B cell (primary cell): ENCODE measurements at regions not wholly inside any gene's neighbourhood (a gene's known extent, or its start where the extent isn't known, plus 50 kb on each side); places are given as distances from the start of the nearest gene placed in this dataset.

Experiments
- ATAC-seq: fragments of 200-7000 bp; cut with Tn5 transposase; one replicate; pipeline ENCODE4 v1.10.0; 2021; ENCODE audit warnings: low read depth, mild to moderate bottlenecking, moderate number of reproducible peaks, moderate library complexity
- CTCF ChIA-PET: fragments of 350-600 bp; sonication (Branson Sonifier 250); formaldehyde crosslinking; loops from one replicate; lab custom pipeline; 2021; ENCODE audit warnings: antibody characterized with exemption, inconsistent platforms; lab: Charles Lee
- POLR2A ChIA-PET: fragments of 350-600 bp; sonication (Branson Sonifier 250); formaldehyde crosslinking; loops from one replicate; lab custom pipeline; 2021; ENCODE audit warnings: antibody characterized with exemption; lab: Charles Lee
- DNase-seq: peaks from one replicate; pipeline ENCODE4 v3.0.0; 2013
- H2AFZ ChIP-seq: 2 replicates; pipeline ENCODE4 v1.6.1; 2012; ENCODE audit warnings: mild to moderate bottlenecking, low read depth, low read length; ENCODE audit not compliant: insufficient read depth, poor library complexity, severe bottlenecking
- H3K27ac ChIP-seq, 2 donors: 1 replicate in 1 of 2; 2 replicates in 1 of 2; pipeline ENCODE4 v1.5.1; 2012 to 2013; ENCODE audit warnings: low read length in 2 of 2, mild to moderate bottlenecking in 2 of 2, moderate library complexity in 1 of 2
- H3K27me3 ChIP-seq, 4 experiments: fragments of 200-600 bp in 1 of 4; sonication (generic) in 1 of 4; replicated peaks in 1 of 4; 1 replicate in 2 of 4; 2 replicates in 2 of 4; pipeline versions ENCODE4 v1.6.1 to v1.7.0; 2013 to 2016; ENCODE audit warnings: low read length in 3 of 4, mild to moderate bottlenecking in 2 of 4, mixed read lengths in 1 of 4, moderate library complexity in 1 of 4; ENCODE audit not compliant: insufficient read depth in 4 of 4, control insufficient read depth in 3 of 4; ENCODE audit errors: control extremely low read depth in 1 of 4
- H3K36me3 ChIP-seq, 2 experiments: replicated peaks in 1 of 2; 1 replicate in 1 of 2; 2 replicates in 1 of 2; pipeline versions ENCODE4 v1.6.1 to v1.7.1; 2013; ENCODE audit warnings: low read length in 1 of 2; ENCODE audit not compliant: insufficient read depth in 2 of 2, control insufficient read depth in 1 of 2; ENCODE audit errors: control extremely low read depth in 1 of 2, extremely low read depth in 1 of 2
- H3K4me1 ChIP-seq, 2 donors: fragments of 200-600 bp in 1 of 2; sonication (generic) in 1 of 2; 1 replicate in 1 of 2; 2 replicates in 1 of 2; pipeline versions ENCODE4 v1.5.1 to v1.6.1; 2013 to 2017; ENCODE audit warnings: low read length in 2 of 2; ENCODE audit not compliant: control insufficient read depth in 2 of 2, insufficient read depth in 2 of 2
- H3K4me2 ChIP-seq: replicated peaks from 2 replicates; pipeline ENCODE3; 2012; ENCODE audit warnings: mild to moderate bottlenecking, low read depth, low read length; ENCODE audit not compliant: poor library complexity, severe bottlenecking
- H3K4me3 ChIP-seq, 5 experiments: fragments of 200-600 bp in 1 of 5; sonication (generic) in 1 of 5; 1 replicate in 3 of 5; 2 replicates in 2 of 5; pipeline versions ENCODE4 v1.5.1 to v1.7.0; 2011 to 2016; ENCODE audit warnings: low read length in 4 of 5, mild to moderate bottlenecking in 4 of 5, low read depth in 2 of 5, control low read depth in 1 of 5, moderate library complexity in 1 of 5; ENCODE audit not compliant: insufficient read depth in 1 of 5; ENCODE audit errors: control extremely low read depth in 1 of 5, extremely low read depth in 1 of 5
- H3K79me2 ChIP-seq: fragments of 200-600 bp; sonication (generic); one replicate; pipeline ENCODE4 v1.6.0; 2016; ENCODE audit warnings: low read length; ENCODE audit not compliant: control insufficient read depth, insufficient read depth
- H3K9ac ChIP-seq: fragments of 200-600 bp; sonication (generic); 2 replicates; pipeline ENCODE4 v1.6.1; 2017; ENCODE audit warnings: mild to moderate bottlenecking, low read length, moderate library complexity
- H3K9me3 ChIP-seq, 3 donors: one replicate each; pipeline versions ENCODE4 v1.6.1 to v1.7.1; 2013; ENCODE audit warnings: low read length in 2 of 3; ENCODE audit not compliant: control insufficient read depth in 2 of 3, insufficient read depth in 1 of 3; ENCODE audit errors: control extremely low read depth in 1 of 3
- H4K20me1 ChIP-seq: 2 replicates; pipeline ENCODE4 v1.6.0; 2012; ENCODE audit warnings: mild to moderate bottlenecking, low read length; ENCODE audit not compliant: insufficient read depth, control insufficient read depth, poor library complexity, severe bottlenecking
- H3K27ac Mint-ChIP-seq: one replicate; pipeline ENCODE4 v1.8.0; 2021; ENCODE audit warnings: mixed read lengths
- H3K27me3 Mint-ChIP-seq: one replicate; pipeline ENCODE4 v1.8.0; 2021; ENCODE audit warnings: mixed read lengths
- H3K4me1 Mint-ChIP-seq: one replicate; pipeline ENCODE4 v1.8.0; 2021; ENCODE audit warnings: mixed read lengths
- H3K4me3 Mint-ChIP-seq: one replicate; pipeline ENCODE4 v1.8.0; 2021; ENCODE audit warnings: mixed read lengths
- H3K9me3 Mint-ChIP-seq: one replicate; pipeline ENCODE4 v1.8.0; 2022; ENCODE audit warnings: mixed read lengths; ENCODE audit not compliant: insufficient read depth
- EZH2 ChIP-seq: IDR thresholded peaks from 2 replicates; pipeline ENCODE4 v1.6.1; 2012; ENCODE audit warnings: borderline replicate concordance, low read depth, mild to moderate bottlenecking, moderate library complexity, low read length; ENCODE audit not compliant: insufficient read depth, poor library complexity, severe bottlenecking
- WGBS: methylation state at CpG from one replicate; pipeline ENCODE4 v1.1.5; 2013; ENCODE audit warnings: missing lambda C conversion rate; ENCODE audit not compliant: insufficient coverage; 5-methylcytosine and 5-hydroxymethylcytosine counted together
- intact Hi-C: fragments of 100-400 bp; cut with micrococcal nuclease; formaldehyde crosslinking; loops from one replicate; pipeline ENCODE4 v1.10.0; 2022
- TF ChIP-seq, protein P1 (sequence below): fragments of 200-600 bp; IDR thresholded peaks from one replicate; pipeline ENCODE4 v1.8.0; 2022; ENCODE audit warnings: antibody characterized with exemption, mild to moderate bottlenecking

DNA sequence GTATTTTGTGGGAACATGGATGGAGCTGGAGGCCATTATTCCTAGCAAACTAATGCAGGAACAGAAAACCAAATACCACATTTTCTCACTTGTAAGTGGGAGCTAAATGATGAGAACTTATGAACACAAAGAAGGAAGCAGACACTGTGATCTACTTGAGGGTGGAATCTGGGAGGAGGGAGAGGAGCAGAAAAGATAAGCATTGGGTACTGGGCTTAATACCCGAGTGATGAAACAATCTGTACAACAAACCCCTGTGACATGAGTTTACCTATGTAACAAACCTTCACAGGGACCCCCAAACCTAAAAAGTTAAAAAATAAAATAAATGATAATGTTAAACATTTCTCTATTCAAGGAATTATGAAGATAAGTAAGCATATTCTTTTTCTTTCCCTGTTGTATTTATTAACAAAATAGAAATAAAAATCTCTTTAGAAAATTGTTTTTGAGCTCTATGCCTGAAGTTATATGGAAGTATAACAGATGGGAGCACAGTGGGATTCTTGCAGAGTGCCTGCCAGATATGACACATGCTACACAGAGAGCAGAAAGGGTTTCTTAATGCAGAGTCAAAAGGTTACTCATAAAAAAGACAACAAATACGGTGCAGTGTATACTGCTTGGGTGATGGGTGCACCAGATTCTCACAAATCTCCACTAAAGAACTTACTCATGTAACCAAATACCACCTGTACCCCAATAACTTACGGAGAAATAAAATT lies 52.0 kb upstream of the SYNE2 start:
- Histone ChIP-seq H3K27ac (no peak overlapping the region), H3K4me1 (no peaks in the 10 kb centered on the region), H3K79me2 (no peaks in the 10 kb centered on the region), H3K36me3 (no peaks in the 10 kb centered on the region), H3K9me3 (no peaks in the 10 kb centered on the region), H3K9ac (no peak overlapping the region), H3K4me3 (no peak overlapping the region), H3K27me3 (no peaks in the 10 kb centered on the region), H3K4me2 (no peak overlapping the region), H4K20me1 (no peaks in the 10 kb centered on the region), H2AFZ (no peak overlapping the region)
- Mint-ChIP-seq H3K27ac (no peak overlapping the region), H3K4me1 (peaks cover 3% of the 10 kb centered on the region), H3K27me3 (no peaks in the 10 kb centered on the region), H3K9me3 (no peaks in the 10 kb centered on the region), H3K4me3 (no peak overlapping the region)
- ATAC-seq (no peak), DNase-seq (no peak)
- TF ChIP-seq EZH2, result no peak
- TF ChIP-seq, protein P1, sequence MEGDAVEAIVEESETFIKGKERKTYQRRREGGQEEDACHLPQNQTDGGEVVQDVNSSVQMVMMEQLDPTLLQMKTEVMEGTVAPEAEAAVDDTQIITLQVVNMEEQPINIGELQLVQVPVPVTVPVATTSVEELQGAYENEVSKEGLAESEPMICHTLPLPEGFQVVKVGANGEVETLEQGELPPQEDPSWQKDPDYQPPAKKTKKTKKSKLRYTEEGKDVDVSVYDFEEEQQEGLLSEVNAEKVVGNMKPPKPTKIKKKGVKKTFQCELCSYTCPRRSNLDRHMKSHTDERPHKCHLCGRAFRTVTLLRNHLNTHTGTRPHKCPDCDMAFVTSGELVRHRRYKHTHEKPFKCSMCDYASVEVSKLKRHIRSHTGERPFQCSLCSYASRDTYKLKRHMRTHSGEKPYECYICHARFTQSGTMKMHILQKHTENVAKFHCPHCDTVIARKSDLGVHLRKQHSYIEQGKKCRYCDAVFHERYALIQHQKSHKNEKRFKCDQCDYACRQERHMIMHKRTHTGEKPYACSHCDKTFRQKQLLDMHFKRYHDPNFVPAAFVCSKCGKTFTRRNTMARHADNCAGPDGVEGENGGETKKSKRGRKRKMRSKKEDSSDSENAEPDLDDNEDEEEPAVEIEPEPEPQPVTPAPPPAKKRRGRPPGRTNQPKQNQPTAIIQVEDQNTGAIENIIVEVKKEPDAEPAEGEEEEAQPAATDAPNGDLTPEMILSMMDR, result no peak
- 100% methylated on average over 2 of the region's 3 CpGs for WGBS
- ChIA-PET CTCF (interaction anchor here (0.6 to 4.2 kb wide), 20 partner anchors 9 to 506 kb away, joined by 3 to 45 read pairs (median 3); partner anchors contain the start of gene ESR2), POLR2A (no interaction called here)
- intact Hi-C loops, result no loop called here
